GM19239 (cell line): ENCODE measurements at regions not wholly inside any gene's neighbourhood (a gene's known extent, or its start where the extent isn't known, plus 50 kb on each side); places are given as distances from the start of the nearest gene placed in this dataset.
"Not testable (repeated sequence)": the region's sequence is repeated elsewhere in the genome, so short reads cannot be mapped to it uniquely, and the experiment has no call there.

Experiments
- DNase-seq: peaks from one replicate; pipeline ENCODE4 v3.0.0; 2011; ENCODE audit warnings: low spot score; ENCODE audit not compliant: insufficient read length
- FAIRE-seq: peaks from 2 replicates; lab custom pipeline; 2011; peaks lifted over from hg19 to GRCh38; lab: Jason Lieb, UNC

GRCh38 chr10:85402541-85402940 is 964.1 kb downstream of the GRID1 start:
- DNase-seq, result no peak
- FAIRE-seq, result no peak

- FAIRE-seq (no peak), DNase-seq (no peak)
Measured at GRCh38 chr10:85407088-85407487, 959.5 kb downstream of the GRID1 start.

- DNase-seq (no peak), FAIRE-seq (no peak)
Measured at GRCh38 chr10:85408388-85408787, 958.2 kb downstream of the GRID1 start.

- not testable (repeated sequence) for DNase-seq, FAIRE-seq
Measured at GRCh38 chr10:85410586-85410985, 956.0 kb downstream of the GRID1 start.

GRCh38 chr10:85413570-85413969 is 953.0 kb downstream of the GRID1 start:
- no peak for FAIRE-seq

GRCh38 chr10:85420501-85421191 is 945.9 kb downstream of the GRID1 start:
- FAIRE-seq (no peak), DNase-seq (no peak)

More at GRCh38 chr10:85413570-85413969, 953.0 kb downstream of the GRID1 start:
- no peak for DNase-seq

GRCh38 chr10:85421421-85421820 is 945.2 kb downstream of the GRID1 start:
- FAIRE-seq (no peak), DNase-seq (no peak)

- FAIRE-seq (no peak), DNase-seq (no peak)
Measured at GRCh38 chr10:85429126-85429525, 937.5 kb downstream of the GRID1 start.

GRCh38 chr10:85430991-85431390 is 935.6 kb downstream of the GRID1 start:
- FAIRE-seq, result no peak
- DNase-seq, result no peak

GRCh38 chr10:85433248-85433647 is 933.3 kb downstream of the GRID1 start:
- FAIRE-seq (no peak), DNase-seq (no peak)

- DNase-seq (no peak), FAIRE-seq (no peak)
Measured at GRCh38 chr10:85444868-85445267, 921.7 kb downstream of the GRID1 start.

- DNase-seq, result no peak
- no peak for FAIRE-seq
Measured at GRCh38 chr10:85445702-85446101, 920.9 kb downstream of the GRID1 start.

GRCh38 chr10:85446827-85447226 is 919.8 kb downstream of the GRID1 start:
- FAIRE-seq, result no peak
- no peak for DNase-seq

GRCh38 chr10:85447690-85448089 is 918.9 kb downstream of the GRID1 start:
- DNase-seq (no peak), FAIRE-seq (no peak)

GRCh38 chr10:85448716-85449115 is 917.9 kb downstream of the GRID1 start:
- DNase-seq (no peak), FAIRE-seq (no peak)

GRCh38 chr10:85454386-85454785 is 912.2 kb downstream of the GRID1 start:
- FAIRE-seq (no peak), DNase-seq (no peak)

- no peak for DNase-seq
- FAIRE-seq, result no peak
Measured at GRCh38 chr10:85457191-85457590, 909.4 kb downstream of the GRID1 start.

- FAIRE-seq (no peak), DNase-seq (no peak)
Measured at GRCh38 chr10:85458324-85458723, 908.3 kb downstream of the GRID1 start.

- no peak for DNase-seq
- FAIRE-seq, result no peak
Measured at GRCh38 chr10:85459906-85460305, 906.7 kb downstream of the GRID1 start.

- FAIRE-seq (no peak), DNase-seq (no peak)
Measured at GRCh38 chr10:85464336-85464735, 902.3 kb downstream of the GRID1 start.

GRCh38 chr10:85477979-85478378 is 888.6 kb downstream of the GRID1 start:
- DNase-seq (no peak), FAIRE-seq (no peak)

- FAIRE-seq, result no peak
- no peak for DNase-seq
Measured at GRCh38 chr10:85490431-85490830, 876.2 kb downstream of the GRID1 start.
